ENCODE measurements at regions not wholly inside any gene's neighbourhood (a gene's known extent, or its start where the extent isn't known, plus 50 kb on each side); places are given as distances from the start of the nearest gene placed in this dataset.
"Not testable (repeated sequence)": the region's sequence is repeated elsewhere in the genome, so short reads cannot be mapped to it uniquely, and the experiment has no call there.

GRCh38 chr13:67916650-67917049, 686.5 kb upstream of the PCDH9 start:
- no peaks in the 10 kb centered on the region for H3K36me3 Mint-ChIP-seq
- TF ChIP-seq CTCF (conservative IDR thresholded peaks at IDR 0.05) = no peak
- no peak overlapping the region for H3K27ac Mint-ChIP-seq
- H3K4me1 Mint-ChIP-seq (ENCODE audit: unreplicated experiment) = no peaks in the 10 kb centered on the region
- no peaks in the 10 kb centered on the region for H3K27me3 Mint-ChIP-seq
- H3K9me3 Mint-ChIP-seq = peaks cover 6% of the 10 kb centered on the region
- no peak overlapping the region for H3K4me3 Mint-ChIP-seq
- DNase-seq (ENCODE audit: extremely low spot score, unreplicated experiment) = no peak

DNA sequence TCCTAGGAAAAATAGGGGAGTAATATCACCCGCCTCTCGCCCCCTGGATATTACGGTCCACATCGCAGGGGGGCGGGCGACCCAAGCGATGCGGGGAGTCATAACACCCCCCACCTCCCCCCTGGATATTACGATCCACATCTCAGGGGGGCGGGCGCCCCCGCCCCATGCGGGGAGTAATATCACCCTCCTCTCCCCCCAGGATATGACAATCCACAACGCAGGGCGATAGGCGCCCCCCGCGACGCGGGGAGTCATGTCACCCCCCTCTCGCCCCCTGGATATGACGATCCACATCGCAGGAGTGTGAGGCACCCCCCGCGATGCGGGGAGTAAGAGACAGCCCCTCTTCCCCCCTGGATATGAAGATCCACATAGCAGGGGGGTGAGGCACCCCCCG, 684.4 kb upstream of the PCDH9 start:
- no peaks in the 10 kb centered on the region for H3K4me1 Mint-ChIP-seq (ENCODE audit: unreplicated experiment)
- no peak for DNase-seq (ENCODE audit: extremely low spot score, unreplicated experiment)
- peaks cover 6% of the 10 kb centered on the region for H3K9me3 Mint-ChIP-seq
- TF ChIP-seq CTCF (conservative IDR thresholded peaks at IDR 0.05) = no peak
- H3K27me3 Mint-ChIP-seq = no peaks in the 10 kb centered on the region
- no peak overlapping the region for H3K4me3 Mint-ChIP-seq
- no peak overlapping the region for H3K27ac Mint-ChIP-seq
- H3K36me3 Mint-ChIP-seq = no peaks in the 10 kb centered on the region

- not testable (repeated sequence) for H3K4me3 Mint-ChIP-seq; DNase-seq (ENCODE audit: extremely low spot score, unreplicated experiment); H3K4me1 Mint-ChIP-seq (ENCODE audit: unreplicated experiment); H3K27me3 Mint-ChIP-seq; H3K36me3 Mint-ChIP-seq; H3K27ac Mint-ChIP-seq
- H3K9me3 Mint-ChIP-seq = peaks cover 21% of the 10 kb centered on the region
Measured at GRCh38 chr13:67902960-67903359, 672.8 kb upstream of the PCDH9 start.

DNA sequence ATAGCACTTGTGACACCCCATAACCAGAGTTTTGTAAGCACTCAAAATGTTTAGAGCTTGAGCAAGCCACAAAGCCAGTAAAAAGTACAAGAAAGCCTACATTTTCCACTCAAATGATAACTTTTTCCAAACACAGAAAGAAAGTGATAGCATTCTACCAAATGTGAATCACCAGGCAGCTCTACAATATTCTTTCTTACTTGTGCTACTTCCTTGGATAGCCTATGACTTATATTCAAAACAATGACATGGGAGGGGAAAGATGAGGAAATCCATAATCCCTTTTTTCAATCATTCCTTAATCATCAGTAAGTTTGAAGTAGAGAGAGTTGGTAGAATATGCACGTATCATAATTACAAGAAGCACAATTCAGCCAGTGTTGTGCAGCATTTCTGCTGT, 650.8 kb upstream of the PCDH9 start:
- H3K36me3 Mint-ChIP-seq = no peaks in the 10 kb centered on the region

DNA sequence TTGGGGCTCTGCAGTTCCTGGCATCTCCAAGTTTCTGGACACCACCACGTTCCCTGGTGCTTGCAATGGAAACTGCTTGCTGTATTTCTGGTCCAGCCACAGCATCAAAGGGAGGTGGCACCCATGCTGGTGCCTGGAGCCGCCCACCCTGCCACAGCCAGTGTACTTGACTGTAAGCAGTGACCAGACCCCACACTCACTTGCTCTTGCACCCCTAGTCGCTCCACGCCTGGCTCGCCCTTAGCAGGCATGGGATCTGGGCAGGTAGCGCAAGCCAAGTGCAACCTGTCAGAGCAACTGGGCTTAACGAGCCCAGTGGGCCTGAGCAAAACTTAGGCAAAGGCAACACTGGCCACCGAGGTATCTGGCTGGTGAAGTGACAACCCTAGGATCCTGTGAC, 648.2 kb upstream of the PCDH9 start:
- no peak for DNase-seq (ENCODE audit: extremely low spot score, unreplicated experiment)
- no peak overlapping the region for H3K27ac Mint-ChIP-seq
- no peak overlapping the region for H3K4me3 Mint-ChIP-seq
- no peak for TF ChIP-seq CTCF (conservative IDR thresholded peaks at IDR 0.05)
- no peaks in the 10 kb centered on the region for H3K9me3 Mint-ChIP-seq
- no peaks in the 10 kb centered on the region for H3K4me1 Mint-ChIP-seq (ENCODE audit: unreplicated experiment)
- H3K27me3 Mint-ChIP-seq = no peaks in the 10 kb centered on the region
- H3K36me3 Mint-ChIP-seq = no peaks in the 10 kb centered on the region

More for the DNA sequence above, 650.8 kb upstream of the PCDH9 start:
- no peak for DNase-seq (ENCODE audit: extremely low spot score, unreplicated experiment)
- no peak for TF ChIP-seq CTCF (conservative IDR thresholded peaks at IDR 0.05)
- Mint-ChIP-seq H3K9me3 (no peaks in the 10 kb centered on the region), H3K4me3 (no peak overlapping the region), H3K4me1 (ENCODE audit: unreplicated experiment) (no peaks in the 10 kb centered on the region), H3K27ac (no peak overlapping the region), H3K27me3 (no peaks in the 10 kb centered on the region)

GRCh38 chr13:67877031-67877430, 646.9 kb upstream of the PCDH9 start:
- no peaks in the 10 kb centered on the region for H3K9me3 Mint-ChIP-seq
- H3K27ac Mint-ChIP-seq = no peak overlapping the region
- H3K36me3 Mint-ChIP-seq = no peaks in the 10 kb centered on the region
- DNase-seq (ENCODE audit: extremely low spot score, unreplicated experiment) = no peak
- H3K27me3 Mint-ChIP-seq = no peaks in the 10 kb centered on the region
- TF ChIP-seq CTCF (conservative IDR thresholded peaks at IDR 0.05) = no peak
- no peaks in the 10 kb centered on the region for H3K4me1 Mint-ChIP-seq (ENCODE audit: unreplicated experiment)
- H3K4me3 Mint-ChIP-seq = no peak overlapping the region
